NCI-H69 (cell line): ENCODE measurements at regions not wholly inside any gene's neighbourhood (a gene's known extent, or its start where the extent isn't known, plus 50 kb on each side); places are given as distances from the start of the nearest gene placed in this dataset.
"Not testable (repeated sequence)": the region's sequence is repeated elsewhere in the genome, so short reads cannot be mapped to it uniquely, and the experiment has no call there.

ENCODE experiments used
- DNase-seq: peaks from one replicate; lab custom pipeline; 2025; lab: John Stamatoyannopoulos, UW

GRCh38 chr4:52512291-52512690 lies 146.8 kb downstream of the USP46 start:
- DNase-seq, result no peak

- not testable (repeated sequence) for DNase-seq
These were observed 137.0 kb downstream of the USP46 start for GRCh38 chr4:52522093-52522492.

- no peak for DNase-seq
These were observed 129.1 kb downstream of the USP46 start for GRCh38 chr4:52529983-52530382.

- DNase-seq, result no peak
These were observed 123.3 kb downstream of the USP46 start for GRCh38 chr4:52535793-52536192.
